Epithelial cell of esophagus (primary cell): ENCODE measurements at regions not wholly inside any gene's neighbourhood (a gene's known extent, or its start where the extent isn't known, plus 50 kb on each side); places are given as distances from the start of the nearest gene placed in this dataset.

ENCODE experiments used
- DNase-seq: peaks from one replicate; pipeline ENCODE4 v3.0.0; 2010; ENCODE audit warnings: low read depth
- H3K4me3 ChIP-seq: 2 replicates; pipeline ENCODE4 v1.5.1; 2011; ENCODE audit warnings: mild to moderate bottlenecking, low read length, control low read depth
- TF ChIP-seq, protein P1 (sequence below): IDR thresholded peaks from 2 replicates; pipeline ENCODE4 v1.5.1; 2011; ENCODE audit warnings: low read depth, mild to moderate bottlenecking, low read length, control low read depth, inconsistent platforms; ENCODE audit not compliant: insufficient read depth; ENCODE audit errors: missing control alignments

DNA sequence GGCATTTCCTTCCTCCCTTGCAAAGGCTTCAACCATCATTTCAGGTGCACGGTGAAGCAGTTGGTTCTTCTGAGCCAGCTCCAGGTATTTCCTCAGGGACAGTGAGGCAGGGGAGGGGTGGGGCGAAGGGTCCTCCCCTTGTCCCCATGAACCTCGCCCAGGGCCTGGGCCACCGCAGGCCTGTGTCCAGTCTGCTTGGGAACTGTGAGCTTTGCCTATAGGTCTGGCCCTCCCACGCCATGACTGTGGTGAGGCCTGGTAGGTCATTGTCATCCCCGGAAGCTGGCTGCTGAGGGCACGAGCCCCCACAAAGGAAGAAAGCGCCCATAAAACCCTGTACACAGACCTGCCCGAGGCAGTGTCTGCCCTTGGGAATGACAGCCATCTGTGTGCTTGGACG, 134.3 kb downstream of the ACKR3 start:
- TF ChIP-seq, protein P1, sequence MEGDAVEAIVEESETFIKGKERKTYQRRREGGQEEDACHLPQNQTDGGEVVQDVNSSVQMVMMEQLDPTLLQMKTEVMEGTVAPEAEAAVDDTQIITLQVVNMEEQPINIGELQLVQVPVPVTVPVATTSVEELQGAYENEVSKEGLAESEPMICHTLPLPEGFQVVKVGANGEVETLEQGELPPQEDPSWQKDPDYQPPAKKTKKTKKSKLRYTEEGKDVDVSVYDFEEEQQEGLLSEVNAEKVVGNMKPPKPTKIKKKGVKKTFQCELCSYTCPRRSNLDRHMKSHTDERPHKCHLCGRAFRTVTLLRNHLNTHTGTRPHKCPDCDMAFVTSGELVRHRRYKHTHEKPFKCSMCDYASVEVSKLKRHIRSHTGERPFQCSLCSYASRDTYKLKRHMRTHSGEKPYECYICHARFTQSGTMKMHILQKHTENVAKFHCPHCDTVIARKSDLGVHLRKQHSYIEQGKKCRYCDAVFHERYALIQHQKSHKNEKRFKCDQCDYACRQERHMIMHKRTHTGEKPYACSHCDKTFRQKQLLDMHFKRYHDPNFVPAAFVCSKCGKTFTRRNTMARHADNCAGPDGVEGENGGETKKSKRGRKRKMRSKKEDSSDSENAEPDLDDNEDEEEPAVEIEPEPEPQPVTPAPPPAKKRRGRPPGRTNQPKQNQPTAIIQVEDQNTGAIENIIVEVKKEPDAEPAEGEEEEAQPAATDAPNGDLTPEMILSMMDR = no peak
- no peak overlapping the region for H3K4me3 ChIP-seq
- DNase-seq = no peak

DNA sequence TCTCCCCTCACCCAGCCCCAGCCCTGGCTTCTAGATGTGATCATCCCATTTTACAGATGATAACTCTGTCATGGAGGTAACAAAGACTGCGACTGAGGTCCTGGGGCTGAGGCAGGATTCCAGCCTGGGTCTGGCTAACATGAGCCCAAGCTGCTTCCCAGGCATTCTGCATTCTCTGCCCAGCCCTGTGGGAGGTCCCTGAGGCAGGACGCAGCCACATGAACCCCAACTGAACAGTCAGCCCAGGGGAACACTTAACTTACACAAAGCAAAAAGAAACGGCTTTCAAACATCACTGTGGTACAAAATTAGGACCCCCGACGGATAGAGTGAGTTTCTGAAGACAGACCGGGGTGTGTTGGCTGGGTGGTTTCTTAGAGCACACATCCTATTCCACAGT, 135.3 kb downstream of the ACKR3 start:
- TF ChIP-seq, protein P1 = no peak
- H3K4me3 ChIP-seq = no peak overlapping the region
- DNase-seq = no peak

DNA sequence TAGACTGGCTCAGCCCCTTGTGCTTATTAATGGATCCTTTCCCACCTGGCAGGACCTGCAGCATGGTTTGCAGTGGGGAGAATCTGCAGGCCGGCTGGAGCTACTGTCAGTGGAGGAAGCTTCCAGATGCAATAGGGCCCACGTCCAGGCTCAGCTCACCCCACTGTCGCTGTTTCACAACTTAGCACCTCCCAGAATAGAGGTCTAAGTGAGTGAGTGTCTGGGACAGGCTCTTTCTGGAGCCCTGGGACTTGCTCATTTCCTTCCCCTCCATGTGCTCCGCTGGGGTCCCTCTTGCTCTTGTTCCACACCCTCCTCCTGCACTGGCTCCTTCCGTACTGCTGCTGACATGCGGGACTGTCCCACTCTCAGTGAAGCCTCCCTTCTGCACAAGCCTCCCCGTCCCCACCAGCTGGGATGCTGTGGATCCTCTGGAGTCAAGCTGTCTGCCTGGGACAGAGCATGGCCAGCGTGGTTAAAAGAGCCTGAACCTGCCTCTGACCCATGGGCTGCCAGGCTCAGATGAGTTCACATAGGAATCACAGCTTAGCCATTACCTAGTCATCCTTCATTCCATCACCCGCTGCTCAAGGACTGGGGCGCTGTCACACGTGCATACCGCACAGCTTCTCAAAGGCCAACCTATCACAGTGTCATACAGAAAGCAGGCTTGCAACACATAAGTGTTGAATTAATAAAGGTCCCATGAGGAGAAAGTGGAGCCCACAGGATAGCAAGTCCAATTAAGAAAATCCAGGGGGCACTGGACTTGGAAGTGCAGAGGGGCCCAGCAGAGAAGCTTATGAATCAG, 135.9 kb downstream of the ACKR3 start:
- H3K4me3 ChIP-seq = no peak overlapping the region
- TF ChIP-seq, protein P1 = no peak
- DNase-seq = no peak

DNA sequence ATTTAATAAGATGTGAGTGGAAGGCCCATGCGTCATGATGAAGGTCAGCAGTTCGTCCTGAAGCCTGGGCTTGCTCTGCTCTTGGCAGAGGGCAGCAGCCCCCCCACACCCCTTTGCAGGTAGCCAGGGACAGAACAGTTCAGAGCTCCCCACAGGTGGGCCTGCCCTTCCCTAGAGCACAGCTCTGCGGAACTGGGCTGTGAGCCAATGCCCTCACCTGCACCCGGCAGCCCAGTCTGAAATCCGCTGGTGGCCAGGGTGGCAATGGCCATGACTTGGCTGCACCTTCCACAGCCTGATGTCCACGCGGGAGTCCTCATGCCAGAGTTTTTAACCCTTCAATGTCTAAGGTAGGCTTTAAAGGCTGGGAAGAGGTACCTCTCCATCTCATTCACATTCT, 136.7 kb downstream of the ACKR3 start:
- DNase-seq = no peak
- no peak overlapping the region for H3K4me3 ChIP-seq
- TF ChIP-seq, protein P1 = no peak

DNA sequence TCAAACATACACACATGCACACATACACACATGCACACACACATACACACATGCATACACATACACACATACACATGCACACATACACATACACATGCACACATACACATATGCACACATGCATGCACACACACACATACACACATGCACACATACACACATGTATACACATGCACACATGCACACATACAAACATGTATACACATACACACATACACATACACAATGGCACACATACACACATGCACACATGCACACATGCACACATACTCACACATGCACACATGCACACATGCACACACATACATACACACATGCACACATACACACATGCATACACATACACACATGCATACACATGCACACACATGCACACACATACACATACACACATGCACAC, 137.2 kb downstream of the ACKR3 start:
- TF ChIP-seq, protein P1 = no peak
- no peak for DNase-seq
- no peak overlapping the region for H3K4me3 ChIP-seq

DNA sequence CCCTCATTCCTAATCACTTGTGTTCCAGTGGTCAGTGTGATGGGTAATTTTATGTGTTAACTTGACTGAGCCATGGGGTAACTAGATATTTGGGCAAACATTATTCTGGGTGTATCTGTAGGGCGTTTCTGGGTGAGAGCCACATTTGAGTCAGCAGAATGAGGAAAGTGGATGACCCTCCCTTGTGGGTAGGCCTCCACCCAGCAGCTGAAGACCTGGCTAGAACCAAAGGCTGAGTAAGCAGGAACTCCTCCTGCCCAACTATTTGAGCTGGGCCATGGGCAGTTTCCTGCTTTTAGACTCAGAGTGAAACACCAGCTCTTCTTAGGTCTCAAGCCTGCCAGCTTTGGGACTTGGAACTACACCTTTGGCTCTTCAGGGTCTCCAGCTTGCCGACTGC, 141.8 kb downstream of the ACKR3 start:
- peak; percentile 92 for DNase-seq
- TF ChIP-seq, protein P1 = no peak
- H3K4me3 ChIP-seq = no peak overlapping the region

DNA sequence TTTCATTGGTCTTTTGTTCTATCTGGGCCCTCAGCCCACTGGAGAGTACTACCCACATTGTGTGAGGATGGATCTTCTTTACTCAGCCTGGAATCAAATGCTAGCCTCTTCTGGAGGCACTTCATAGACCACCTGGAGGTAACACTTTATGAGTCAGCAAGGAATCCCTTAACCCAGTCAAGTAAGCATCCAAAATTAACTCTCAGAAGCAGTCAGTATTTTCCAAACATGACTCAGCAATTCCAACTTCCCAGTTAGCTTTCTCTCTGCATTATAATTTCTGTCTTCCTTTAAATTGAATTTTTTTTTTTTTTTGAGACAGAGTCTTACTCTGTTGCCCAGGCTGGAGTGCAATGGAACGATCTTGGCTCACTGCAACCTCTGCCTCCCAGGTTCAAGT, 142.7 kb downstream of the ACKR3 start:
- H3K4me3 ChIP-seq = no peak overlapping the region
- TF ChIP-seq, protein P1 = no peak
- DNase-seq = peak; percentile 36
